ENCODE measurements at regions not wholly inside any gene's neighbourhood (a gene's known extent, or its start where the extent isn't known, plus 50 kb on each side); places are given as distances from the start of the nearest gene placed in this dataset.

- DNase-seq: no peak
Observed at GRCh38 chr2:168340931-168341330, 93.5 kb upstream of the STK39 start.

GRCh38 chr2:168343586-168343985 is 96.2 kb upstream of the STK39 start:
- no peak for DNase-seq

GRCh38 chr2:168344706-168345105 is 97.3 kb upstream of the STK39 start:
- no peak for DNase-seq

GRCh38 chr2:168345601-168346000 is 98.2 kb upstream of the STK39 start:
- DNase-seq: no peak

GRCh38 chr2:168346725-168347477 is 99.5 kb upstream of the STK39 start:
- DNase-seq: peak; percentile 70

GRCh38 chr2:168348076-168348475 is 100.7 kb upstream of the STK39 start:
- DNase-seq: no peak

GRCh38 chr2:168350380-168350779 is 103.0 kb upstream of the STK39 start:
- no peak for DNase-seq

GRCh38 chr2:168353251-168353650 is 102.8 kb upstream of the CERS6 start:
- no peak for DNase-seq

- no peak for DNase-seq
Observed at GRCh38 chr2:168354499-168354898, 101.6 kb upstream of the CERS6 start.

- DNase-seq: no peak
Observed at GRCh38 chr2:168355121-168355520, 101.0 kb upstream of the CERS6 start.

GRCh38 chr2:168355779-168356476 is 100.1 kb upstream of the CERS6 start:
- DNase-seq: no peak

GRCh38 chr2:168356477-168356835 is 99.6 kb upstream of the CERS6 start:
- DNase-seq: no peak

- no peak for DNase-seq
Observed at GRCh38 chr2:168357797-168358472, 98.1 kb upstream of the CERS6 start.

GRCh38 chr2:168359082-168359481 is 97.0 kb upstream of the CERS6 start:
- DNase-seq: no peak

- DNase-seq: no peak
Observed at GRCh38 chr2:168363347-168364092, 92.6 kb upstream of the CERS6 start.

GRCh38 chr2:168365094-168365621 is 90.9 kb upstream of the CERS6 start:
- no peak for DNase-seq

GRCh38 chr2:168369031-168369430 is 87.0 kb upstream of the CERS6 start:
- DNase-seq: no peak

- no peak for DNase-seq
Observed at GRCh38 chr2:168371273-168372019, 84.6 kb upstream of the CERS6 start.

GRCh38 chr2:168373468-168373867 is 82.6 kb upstream of the CERS6 start:
- no peak for DNase-seq

GRCh38 chr2:168375195-168375798 is 80.8 kb upstream of the CERS6 start:
- peak; percentile 6 for DNase-seq

GRCh38 chr2:168378960-168379669 is 77.0 kb upstream of the CERS6 start:
- peak; percentile 48 for DNase-seq

Measured in CD4-positive, alpha-beta T cell treated with Interleukin-21 for 1 hour (primary cell).